ENCODE measurements at regions not wholly inside any gene's neighbourhood (a gene's known extent, or its start where the extent isn't known, plus 50 kb on each side); places are given as distances from the start of the nearest gene placed in this dataset.

GRCh38 chr14:101472518-101472849 is 88.8 kb upstream of the DIO3 start:
- Histone ChIP-seq H3K27ac (ENCODE audit: low read depth, low read length) (no peak overlapping the region), H3K4me3 (ENCODE audit: low read length) (no peak overlapping the region), H3K36me3 (ENCODE audit: control insufficient read depth, insufficient read depth, low read length) (no peaks in the 10 kb centered on the region), H3K9ac (ENCODE audit: low read length) (no peak overlapping the region), H3K27me3 (ENCODE audit: control insufficient read depth, insufficient read depth, low read length) (no peaks in the 10 kb centered on the region), H3K4me1 (ENCODE audit: control insufficient read depth, insufficient read depth, low read length) (no peaks in the 10 kb centered on the region)

DNA sequence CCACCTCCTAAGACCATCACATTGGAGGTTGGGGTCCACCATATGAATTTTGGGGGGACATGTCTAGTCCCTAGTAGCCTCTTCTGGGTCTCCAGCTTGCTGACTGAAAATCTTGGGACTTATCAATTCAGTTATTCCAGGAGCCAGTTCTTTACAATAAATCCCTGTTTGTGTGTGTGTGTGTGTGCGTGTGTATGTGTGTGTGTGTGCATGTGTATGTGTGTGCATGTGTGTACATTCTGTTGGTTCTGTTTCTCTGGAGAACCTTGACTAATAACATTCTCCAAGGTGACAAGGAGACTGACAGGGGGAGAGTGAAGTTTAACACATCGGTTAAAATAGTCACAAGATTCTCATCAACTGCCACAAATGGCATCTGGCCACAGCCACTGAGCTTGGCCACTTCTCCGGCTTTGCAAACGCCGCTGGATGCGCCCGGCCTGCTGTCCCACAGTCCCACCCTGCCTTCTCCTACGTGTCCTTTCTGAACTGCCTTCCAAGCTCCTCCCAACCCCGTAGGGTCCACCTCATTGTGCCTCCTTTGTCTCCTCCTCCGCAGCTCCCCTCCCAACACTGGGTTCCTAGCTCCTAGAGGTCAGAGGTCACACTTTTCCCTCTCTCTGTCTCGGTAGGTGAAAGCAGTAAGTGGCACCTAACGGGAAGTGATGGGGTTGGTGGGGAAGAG is 88.1 kb upstream of the DIO3 start:
- no peak overlapping the region for H3K27ac ChIP-seq (ENCODE audit: low read depth, low read length)
- no peaks in the 10 kb centered on the region for H3K4me1 ChIP-seq (ENCODE audit: control insufficient read depth, insufficient read depth, low read length)
- no peaks in the 10 kb centered on the region for H3K36me3 ChIP-seq (ENCODE audit: control insufficient read depth, insufficient read depth, low read length)
- H3K27me3 ChIP-seq (ENCODE audit: control insufficient read depth, insufficient read depth, low read length): no peaks in the 10 kb centered on the region
- H3K4me3 ChIP-seq (ENCODE audit: low read length): no peak overlapping the region
- H3K9ac ChIP-seq (ENCODE audit: low read length): no peak overlapping the region

DNA sequence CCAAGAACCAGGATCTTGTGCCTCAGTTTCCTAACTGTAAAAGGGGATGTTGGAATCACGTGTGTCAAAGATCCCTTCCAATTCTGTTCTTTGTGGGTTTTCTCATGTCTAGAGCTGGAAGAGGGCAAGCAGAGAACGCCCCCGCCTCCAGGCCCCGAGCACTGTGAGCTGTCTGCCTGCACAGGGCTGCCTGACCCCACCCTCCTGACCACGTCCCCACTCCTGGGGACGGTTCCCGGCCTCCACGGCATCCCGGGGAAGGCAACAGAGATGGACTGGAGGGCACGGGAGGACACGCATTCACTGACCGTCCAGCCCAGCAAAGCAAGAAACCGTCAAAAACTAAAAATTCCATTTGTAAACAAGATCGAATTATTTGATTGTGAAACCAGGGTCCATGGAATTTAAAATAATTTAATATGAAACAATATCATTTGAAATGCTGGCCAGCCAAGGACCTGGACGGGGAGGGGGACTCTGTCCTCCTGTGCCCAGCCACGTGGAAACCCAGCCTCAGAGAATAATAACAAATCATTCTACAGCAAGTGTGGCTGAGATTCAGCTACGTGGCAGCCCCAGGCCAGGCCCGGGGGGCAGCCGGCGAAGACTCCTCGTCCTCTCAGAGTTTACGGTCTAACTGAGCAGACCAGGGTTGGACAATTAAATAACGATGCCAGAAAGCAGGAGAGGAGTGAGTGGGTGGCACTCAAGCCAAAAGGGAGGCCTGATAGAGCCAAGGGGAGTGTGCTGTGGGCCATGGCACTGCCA is 87.3 kb upstream of the DIO3 start:
- Histone ChIP-seq H3K4me3 (ENCODE audit: low read length) (no peak overlapping the region), H3K27me3 (ENCODE audit: control insufficient read depth, insufficient read depth, low read length) (no peaks in the 10 kb centered on the region), H3K27ac (ENCODE audit: low read depth, low read length) (no peak overlapping the region), H3K4me1 (ENCODE audit: control insufficient read depth, insufficient read depth, low read length) (no peaks in the 10 kb centered on the region), H3K9ac (ENCODE audit: low read length) (no peak overlapping the region), H3K36me3 (ENCODE audit: control insufficient read depth, insufficient read depth, low read length) (no peaks in the 10 kb centered on the region)

DNA sequence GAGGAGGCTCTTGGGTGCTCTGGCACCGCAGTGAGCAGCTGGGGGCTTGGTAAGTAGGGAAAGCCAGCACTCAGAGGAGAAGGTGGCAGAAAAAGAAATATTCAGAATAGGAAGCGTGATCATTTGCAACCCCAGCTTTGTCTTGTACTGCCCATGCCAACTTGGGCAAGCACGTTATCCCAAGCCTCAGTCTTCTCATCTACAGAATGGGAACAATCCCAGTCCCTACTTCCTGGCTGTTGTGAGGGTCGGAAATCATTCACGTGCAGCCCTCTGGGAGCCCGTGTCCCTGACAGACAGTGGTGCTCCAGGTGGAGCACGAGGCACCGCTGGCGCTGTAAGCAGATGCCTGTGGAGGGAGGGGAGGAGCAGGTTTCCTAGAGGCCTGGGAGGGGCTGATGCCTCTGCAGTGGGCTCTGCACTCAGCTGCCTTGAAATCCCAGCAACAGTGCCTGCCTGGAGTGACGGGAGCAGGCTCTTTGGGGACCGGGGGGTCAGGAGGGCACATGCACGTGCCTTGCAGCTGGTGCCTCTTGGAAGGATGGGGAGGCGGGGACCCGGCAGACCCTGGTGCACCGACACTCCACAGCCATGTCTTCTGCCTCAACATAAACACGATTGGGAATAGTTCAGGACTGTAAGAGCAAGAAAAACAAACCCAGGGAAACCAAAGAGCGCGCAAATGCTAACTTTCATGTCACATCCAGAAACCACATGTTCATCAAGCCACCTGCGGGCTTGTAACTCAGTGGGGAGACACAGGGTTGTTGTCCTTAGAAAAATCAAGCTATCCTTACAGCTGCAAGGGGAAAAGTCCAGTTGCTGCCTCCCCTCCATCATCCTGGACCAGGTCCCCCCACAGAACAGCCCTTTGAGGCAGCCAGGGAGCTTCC is 86.5 kb upstream of the DIO3 start:
- Histone ChIP-seq H3K27ac (ENCODE audit: low read depth, low read length) (no peak overlapping the region), H3K27me3 (ENCODE audit: control insufficient read depth, insufficient read depth, low read length) (no peaks in the 10 kb centered on the region), H3K9ac (ENCODE audit: low read length) (no peak overlapping the region), H3K4me3 (ENCODE audit: low read length) (no peak overlapping the region), H3K36me3 (ENCODE audit: control insufficient read depth, insufficient read depth, low read length) (no peaks in the 10 kb centered on the region), H3K4me1 (ENCODE audit: control insufficient read depth, insufficient read depth, low read length) (no peaks in the 10 kb centered on the region)

- H3K9ac ChIP-seq (ENCODE audit: low read length): no peak overlapping the region
- H3K4me3 ChIP-seq (ENCODE audit: low read length): no peak overlapping the region
- H3K36me3 ChIP-seq (ENCODE audit: control insufficient read depth, insufficient read depth, low read length): no peaks in the 10 kb centered on the region
- H3K4me1 ChIP-seq (ENCODE audit: control insufficient read depth, insufficient read depth, low read length): no peaks in the 10 kb centered on the region
- no peaks in the 10 kb centered on the region for H3K27me3 ChIP-seq (ENCODE audit: control insufficient read depth, insufficient read depth, low read length)
- no peak overlapping the region for H3K27ac ChIP-seq (ENCODE audit: low read depth, low read length)
Observed at GRCh38 chr14:101475456-101476257, 85.6 kb upstream of the DIO3 start.

DNA sequence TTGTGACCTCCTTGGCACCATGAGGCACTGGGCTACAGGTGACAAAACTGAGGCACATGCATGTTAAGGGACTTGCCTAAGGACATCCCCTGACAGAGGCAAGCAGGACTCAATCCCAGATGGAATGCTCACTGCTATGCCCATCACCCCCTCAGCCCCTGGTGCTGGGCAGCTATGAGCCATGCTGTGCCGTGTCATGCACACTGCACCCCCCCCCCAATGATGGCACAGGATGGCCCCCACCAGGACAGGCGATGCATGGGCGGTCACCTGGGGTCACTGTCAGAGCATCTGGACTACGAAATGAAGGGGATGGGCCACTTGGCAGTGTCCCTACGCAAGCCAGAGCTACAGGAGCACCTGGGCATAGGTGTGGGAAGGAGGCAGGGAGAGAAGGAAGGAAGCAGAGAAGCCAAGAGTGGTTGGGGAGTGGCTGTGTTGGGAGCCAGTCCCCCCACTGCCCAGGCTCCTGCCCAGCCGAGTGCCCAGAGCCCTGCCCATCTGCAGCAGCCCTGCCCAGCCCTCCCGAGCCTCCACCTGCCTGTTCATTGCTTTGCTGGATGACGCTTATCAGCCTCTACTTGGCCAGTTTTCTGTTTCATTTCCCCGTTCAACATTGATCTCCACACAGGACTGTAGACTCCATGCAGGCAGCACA is 84.9 kb upstream of the DIO3 start:
- Histone ChIP-seq H3K4me3 (ENCODE audit: low read length) (peak overlapping the region; percentile 3), H3K9ac (ENCODE audit: low read length) (no peak overlapping the region), H3K4me1 (ENCODE audit: control insufficient read depth, insufficient read depth, low read length) (no peaks in the 10 kb centered on the region), H3K27ac (ENCODE audit: low read depth, low read length) (no peak overlapping the region), H3K27me3 (ENCODE audit: control insufficient read depth, insufficient read depth, low read length) (no peaks in the 10 kb centered on the region), H3K36me3 (ENCODE audit: control insufficient read depth, insufficient read depth, low read length) (no peaks in the 10 kb centered on the region)

GRCh38 chr14:101476916-101477553 is 84.3 kb upstream of the DIO3 start:
- Histone ChIP-seq H3K4me3 (ENCODE audit: low read length) (peak overlapping the region; percentile 3), H3K27me3 (ENCODE audit: control insufficient read depth, insufficient read depth, low read length) (no peaks in the 10 kb centered on the region), H3K4me1 (ENCODE audit: control insufficient read depth, insufficient read depth, low read length) (no peaks in the 10 kb centered on the region), H3K27ac (ENCODE audit: low read depth, low read length) (no peak overlapping the region), H3K36me3 (ENCODE audit: control insufficient read depth, insufficient read depth, low read length) (no peaks in the 10 kb centered on the region), H3K9ac (ENCODE audit: low read length) (no peak overlapping the region)

DNA sequence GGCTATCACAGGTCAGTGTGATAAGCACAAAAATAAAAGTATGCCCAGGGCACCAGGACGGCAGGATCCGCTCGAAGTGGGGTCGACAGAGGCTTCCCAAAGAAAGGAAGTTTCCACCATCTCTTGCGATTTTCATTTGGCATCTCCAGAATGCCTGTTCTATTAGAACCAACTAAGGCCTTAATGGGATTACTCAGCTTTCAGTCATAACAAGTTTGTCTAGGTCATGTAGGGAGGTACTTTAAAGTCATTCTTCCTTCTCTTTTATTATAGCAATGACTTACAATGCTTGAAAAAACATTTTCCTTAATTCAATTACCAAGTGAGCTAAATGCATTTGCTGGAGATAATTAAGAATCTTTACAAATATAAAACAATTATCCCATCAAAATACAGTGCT is 83.6 kb upstream of the DIO3 start:
- Histone ChIP-seq H3K4me1 (ENCODE audit: control insufficient read depth, insufficient read depth, low read length) (no peaks in the 10 kb centered on the region), H3K27me3 (ENCODE audit: control insufficient read depth, insufficient read depth, low read length) (no peaks in the 10 kb centered on the region), H3K9ac (ENCODE audit: low read length) (no peak overlapping the region), H3K36me3 (ENCODE audit: control insufficient read depth, insufficient read depth, low read length) (no peaks in the 10 kb centered on the region), H3K27ac (ENCODE audit: low read depth, low read length) (no peak overlapping the region), H3K4me3 (ENCODE audit: low read length) (no peak overlapping the region)

- no peaks in the 10 kb centered on the region for H3K27me3 ChIP-seq (ENCODE audit: control insufficient read depth, insufficient read depth, low read length)
- H3K9ac ChIP-seq (ENCODE audit: low read length): no peak overlapping the region
- H3K4me1 ChIP-seq (ENCODE audit: control insufficient read depth, insufficient read depth, low read length): no peaks in the 10 kb centered on the region
- H3K4me3 ChIP-seq (ENCODE audit: low read length): no peak overlapping the region
- no peaks in the 10 kb centered on the region for H3K36me3 ChIP-seq (ENCODE audit: control insufficient read depth, insufficient read depth, low read length)
- no peak overlapping the region for H3K27ac ChIP-seq (ENCODE audit: low read depth, low read length)
Observed at GRCh38 chr14:101478096-101478495, 83.2 kb upstream of the DIO3 start.

- Histone ChIP-seq H3K9ac (ENCODE audit: low read length) (no peak overlapping the region), H3K36me3 (ENCODE audit: control insufficient read depth, insufficient read depth, low read length) (no peaks in the 10 kb centered on the region), H3K27ac (ENCODE audit: low read depth, low read length) (no peak overlapping the region), H3K27me3 (ENCODE audit: control insufficient read depth, insufficient read depth, low read length) (no peaks in the 10 kb centered on the region), H3K4me1 (ENCODE audit: control insufficient read depth, insufficient read depth, low read length) (no peaks in the 10 kb centered on the region), H3K4me3 (ENCODE audit: low read length) (no peak overlapping the region)
Observed at GRCh38 chr14:101478796-101479410, 82.4 kb upstream of the DIO3 start.
